ENCODE measurements at regions not wholly inside any gene's neighbourhood (a gene's known extent, or its start where the extent isn't known, plus 50 kb on each side); places are given as distances from the start of the nearest gene placed in this dataset.

DNA sequence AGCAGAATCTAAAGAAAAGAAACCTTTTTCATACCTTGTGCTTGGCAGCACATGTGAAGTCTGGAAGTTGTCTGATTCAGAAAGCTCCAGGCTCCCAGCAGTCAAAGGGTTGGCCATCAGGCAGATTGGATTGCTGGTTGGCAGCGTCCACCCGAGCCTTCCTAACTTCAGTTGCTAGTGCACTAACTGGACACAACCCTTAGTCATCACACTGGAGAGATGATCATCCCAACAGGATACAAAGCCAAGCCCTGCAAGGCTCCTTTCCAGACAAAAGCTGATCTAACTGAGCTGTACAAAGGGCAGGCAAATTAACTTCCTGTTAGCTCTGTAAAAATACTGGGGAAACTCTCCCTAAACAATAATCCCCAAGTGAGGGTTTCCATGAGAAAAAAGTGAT lies 185.6 kb downstream of the SNX18 start:
- Histone ChIP-seq H3K27me3 (ENCODE audit: control insufficient read depth, insufficient read depth, low read length) (no peaks in the 10 kb centered on the region), H3K4me2 (ENCODE audit: extremely low read depth, insufficient read depth, low read length) (peak overlapping the region; percentile 73), H3K4me1 (ENCODE audit: control insufficient read depth, extremely low read depth, insufficient read depth, low read length) (peaks cover 14% of the 10 kb centered on the region), H3K9me3 (ENCODE audit: control insufficient read depth, insufficient read depth, low read depth, low read length) (no peaks in the 10 kb centered on the region), H2AFZ (ENCODE audit: low read length) (no peak overlapping the region), H3K4me3 (replicated peaks in 1 of 4; ENCODE audit: control extremely low read depth in 1 of 4, insufficient read depth in 1 of 4, low read depth in 3 of 4, low read length in 4 of 4) (peak overlapping the region in 1 of 4 experiments; percentile 1), H3K36me3 (ENCODE audit: control insufficient read depth, insufficient read depth, low read length) (no peaks in the 10 kb centered on the region), H3K27ac (ENCODE audit: insufficient read depth, low read length) (peak overlapping the region; percentile 76), H3K9ac (ENCODE audit: insufficient read depth, low read length) (no peak overlapping the region), H4K20me1 (ENCODE audit: control insufficient read depth, extremely low read depth, insufficient read depth, low read length) (no peaks in the 10 kb centered on the region), H3K79me2 (ENCODE audit: control insufficient read depth, insufficient read depth, low read length) (no peaks in the 10 kb centered on the region)
- TF ChIP-seq, protein P1, sequence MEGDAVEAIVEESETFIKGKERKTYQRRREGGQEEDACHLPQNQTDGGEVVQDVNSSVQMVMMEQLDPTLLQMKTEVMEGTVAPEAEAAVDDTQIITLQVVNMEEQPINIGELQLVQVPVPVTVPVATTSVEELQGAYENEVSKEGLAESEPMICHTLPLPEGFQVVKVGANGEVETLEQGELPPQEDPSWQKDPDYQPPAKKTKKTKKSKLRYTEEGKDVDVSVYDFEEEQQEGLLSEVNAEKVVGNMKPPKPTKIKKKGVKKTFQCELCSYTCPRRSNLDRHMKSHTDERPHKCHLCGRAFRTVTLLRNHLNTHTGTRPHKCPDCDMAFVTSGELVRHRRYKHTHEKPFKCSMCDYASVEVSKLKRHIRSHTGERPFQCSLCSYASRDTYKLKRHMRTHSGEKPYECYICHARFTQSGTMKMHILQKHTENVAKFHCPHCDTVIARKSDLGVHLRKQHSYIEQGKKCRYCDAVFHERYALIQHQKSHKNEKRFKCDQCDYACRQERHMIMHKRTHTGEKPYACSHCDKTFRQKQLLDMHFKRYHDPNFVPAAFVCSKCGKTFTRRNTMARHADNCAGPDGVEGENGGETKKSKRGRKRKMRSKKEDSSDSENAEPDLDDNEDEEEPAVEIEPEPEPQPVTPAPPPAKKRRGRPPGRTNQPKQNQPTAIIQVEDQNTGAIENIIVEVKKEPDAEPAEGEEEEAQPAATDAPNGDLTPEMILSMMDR (conservative IDR thresholded peaks at IDR 0.05 in 1 of 2, IDR thresholded peaks at IDR 0.05 in 1 of 2; ENCODE audit: low read depth in 1 of 2, low read length in 2 of 2): no peak
- no peak for TF ChIP-seq EZH2 (IDR thresholded peaks at IDR 0.05; ENCODE audit: low read length, missing control alignments)
- DNase-seq (ENCODE audit: low read depth in 2 of 2): peak; percentile 85 to 94

DNA sequence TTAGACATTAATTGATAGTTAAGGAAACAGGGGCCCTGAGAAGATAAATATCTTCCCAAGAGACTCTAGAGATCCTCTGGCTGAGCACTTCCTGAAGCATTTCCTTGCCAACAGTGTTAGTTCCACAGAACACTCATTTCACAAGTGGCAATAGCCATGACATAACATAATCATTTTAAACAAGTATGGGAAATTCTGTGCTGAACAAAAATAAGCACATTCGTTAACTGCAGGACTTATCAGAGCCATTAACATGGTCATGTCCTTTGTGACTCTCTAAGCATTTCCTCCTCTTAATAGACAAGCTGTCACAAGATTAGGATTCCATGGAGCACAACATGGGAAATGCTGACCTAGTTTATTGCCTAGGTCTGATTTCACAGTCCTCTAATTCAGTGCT lies 184.9 kb downstream of the SNX18 start:
- Histone ChIP-seq H3K27ac (ENCODE audit: insufficient read depth, low read length) (peak overlapping the region; percentile 76), H4K20me1 (ENCODE audit: control insufficient read depth, extremely low read depth, insufficient read depth, low read length) (no peaks in the 10 kb centered on the region), H3K9ac (ENCODE audit: insufficient read depth, low read length) (no peak overlapping the region), H3K4me2 (ENCODE audit: extremely low read depth, insufficient read depth, low read length) (peak overlapping the region; percentile 27), H2AFZ (ENCODE audit: low read length) (no peak overlapping the region), H3K36me3 (ENCODE audit: control insufficient read depth, insufficient read depth, low read length) (no peaks in the 10 kb centered on the region), H3K4me3 (replicated peaks in 1 of 4; ENCODE audit: control extremely low read depth in 1 of 4, insufficient read depth in 1 of 4, low read depth in 3 of 4, low read length in 4 of 4) (no peak overlapping the region), H3K4me1 (ENCODE audit: control insufficient read depth, extremely low read depth, insufficient read depth, low read length) (peaks cover 14% of the 10 kb centered on the region), H3K9me3 (ENCODE audit: control insufficient read depth, insufficient read depth, low read depth, low read length) (no peaks in the 10 kb centered on the region), H3K79me2 (ENCODE audit: control insufficient read depth, insufficient read depth, low read length) (no peaks in the 10 kb centered on the region), H3K27me3 (ENCODE audit: control insufficient read depth, insufficient read depth, low read length) (no peaks in the 10 kb centered on the region)
- DNase-seq (ENCODE audit: low read depth in 2 of 2): peak in 1 of 2 donors; percentile 19
- no peak for TF ChIP-seq EZH2 (IDR thresholded peaks at IDR 0.05; ENCODE audit: low read length, missing control alignments)

DNA sequence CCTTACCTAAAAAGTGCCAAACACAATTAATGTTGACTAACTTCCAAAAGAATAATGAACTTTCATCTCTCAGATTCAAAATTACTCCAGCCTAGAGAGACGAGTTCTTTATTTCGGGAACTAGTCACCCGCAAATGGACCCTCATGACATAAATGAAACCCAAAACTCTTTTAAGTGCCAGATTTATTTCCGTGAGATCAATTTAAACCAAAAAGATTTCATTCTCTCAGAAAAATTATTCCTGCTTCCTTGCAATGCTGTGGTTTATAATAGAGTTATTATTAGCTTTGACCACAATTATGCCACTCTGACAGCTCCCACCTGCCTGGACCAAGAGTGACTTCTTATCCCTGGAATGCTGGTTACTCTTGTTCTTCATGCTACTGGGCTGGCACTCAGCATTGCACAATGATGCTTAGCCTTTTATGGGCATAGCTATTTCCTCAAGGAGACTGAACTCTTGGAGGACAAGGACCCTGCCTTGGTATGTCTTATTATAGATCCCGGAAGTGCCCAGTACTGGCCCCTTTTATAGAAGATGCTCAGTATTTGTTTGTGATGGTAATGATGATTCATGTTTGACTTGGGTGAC lies 183.5 kb downstream of the SNX18 start:
- no peak overlapping the region for H3K4me2 ChIP-seq (ENCODE audit: extremely low read depth, insufficient read depth, low read length)
- no peaks in the 10 kb centered on the region for H3K36me3 ChIP-seq (ENCODE audit: control insufficient read depth, insufficient read depth, low read length)
- no peak overlapping the region for H3K4me3 ChIP-seq (replicated peaks in 1 of 4; ENCODE audit: control extremely low read depth in 1 of 4, insufficient read depth in 1 of 4, low read depth in 3 of 4, low read length in 4 of 4)
- H3K4me1 ChIP-seq (ENCODE audit: control insufficient read depth, extremely low read depth, insufficient read depth, low read length): peaks cover 14% of the 10 kb centered on the region
- H3K9me3 ChIP-seq (ENCODE audit: control insufficient read depth, insufficient read depth, low read depth, low read length): no peaks in the 10 kb centered on the region
- DNase-seq (ENCODE audit: low read depth in 2 of 2): peak; percentile 98 to 100
- H3K27me3 ChIP-seq (ENCODE audit: control insufficient read depth, insufficient read depth, low read length): no peaks in the 10 kb centered on the region
- no peaks in the 10 kb centered on the region for H4K20me1 ChIP-seq (ENCODE audit: control insufficient read depth, extremely low read depth, insufficient read depth, low read length)
- H2AFZ ChIP-seq (ENCODE audit: low read length): no peak overlapping the region
- peak overlapping the region; percentile 43 for H3K27ac ChIP-seq (ENCODE audit: insufficient read depth, low read length)
- H3K79me2 ChIP-seq (ENCODE audit: control insufficient read depth, insufficient read depth, low read length): no peaks in the 10 kb centered on the region
- TF ChIP-seq, protein P1 (conservative IDR thresholded peaks at IDR 0.05 in 1 of 2, IDR thresholded peaks at IDR 0.05 in 1 of 2; ENCODE audit: low read depth in 1 of 2, low read length in 2 of 2): no peak
- TF ChIP-seq EZH2 (IDR thresholded peaks at IDR 0.05; ENCODE audit: low read length, missing control alignments): no peak
- no peak overlapping the region for H3K9ac ChIP-seq (ENCODE audit: insufficient read depth, low read length)
